Mucosa of rectum (tissue), 2 donors: ENCODE measurements at regions not wholly inside any gene's neighbourhood (a gene's known extent, or its start where the extent isn't known, plus 50 kb on each side); places are given as distances from the start of the nearest gene placed in this dataset.

Experiments used
- H3K27ac ChIP-seq, 2 donors: one replicate each; pipeline ENCODE4 v1.7.0; 2013; ENCODE audit warnings: inconsistent platforms in 2 of 2, low read depth in 2 of 2, low read length in 2 of 2
- H3K27me3 ChIP-seq, 2 donors: one replicate each; pipeline ENCODE4 v1.7.0; 2013; ENCODE audit warnings: low read length in 2 of 2; ENCODE audit not compliant: control insufficient read depth in 2 of 2, insufficient read depth in 2 of 2
- H3K36me3 ChIP-seq, 2 donors: one replicate each; pipeline ENCODE4 v1.7.0; 2013; ENCODE audit warnings: low read length in 2 of 2; ENCODE audit not compliant: control insufficient read depth in 2 of 2, insufficient read depth in 2 of 2
- H3K4me1 ChIP-seq, 2 donors: one replicate each; pipeline ENCODE4 v1.7.0; 2013; ENCODE audit warnings: low read length in 2 of 2, mild to moderate bottlenecking in 1 of 2; ENCODE audit not compliant: control insufficient read depth in 2 of 2, insufficient read depth in 2 of 2
- H3K4me3 ChIP-seq, 2 donors: one replicate each; pipeline ENCODE4 v1.7.0; 2013; ENCODE audit warnings: low read length in 2 of 2
- H3K9ac ChIP-seq, 2 donors: one replicate each; pipeline ENCODE4 v1.7.0; 2013; ENCODE audit warnings: low read length in 2 of 2, low read depth in 1 of 2, mild to moderate bottlenecking in 1 of 2
- H3K9me3 ChIP-seq, 2 donors: one replicate each; pipeline ENCODE4 v1.7.0; 2013; ENCODE audit warnings: low read length in 2 of 2; ENCODE audit not compliant: control insufficient read depth in 2 of 2
- donor health status: healthy.
- donor health status: Normal muscosa, but diverticular disease.

- no peaks in the 10 kb centered on the region for H3K36me3 ChIP-seq
- no peak overlapping the region for H3K4me3 ChIP-seq
- H3K27me3 ChIP-seq: no peaks in the 10 kb centered on the region
- no peak overlapping the region for H3K9ac ChIP-seq
- H3K27ac ChIP-seq: no peak overlapping the region
- H3K9me3 ChIP-seq: no peaks in the 10 kb centered on the region
- H3K4me1 ChIP-seq: no peaks in the 10 kb centered on the region
Measured at GRCh38 chr12:98127854-98128253, 387.5 kb upstream of the TMPO start.

GRCh38 chr12:98136544-98136943 is 378.8 kb upstream of the TMPO start:
- Histone ChIP-seq H3K36me3 (no peaks in the 10 kb centered on the region), H3K9me3 (no peaks in the 10 kb centered on the region), H3K9ac (no peak overlapping the region), H3K27ac (no peak overlapping the region), H3K27me3 (no peaks in the 10 kb centered on the region), H3K4me1 (no peaks in the 10 kb centered on the region), H3K4me3 (no peak overlapping the region)

GRCh38 chr12:98137278-98137677 is 378.1 kb upstream of the TMPO start:
- no peaks in the 10 kb centered on the region for H3K27me3 ChIP-seq
- H3K36me3 ChIP-seq: no peaks in the 10 kb centered on the region
- no peak overlapping the region for H3K27ac ChIP-seq
- no peak overlapping the region for H3K9ac ChIP-seq
- no peak overlapping the region for H3K4me3 ChIP-seq
- H3K4me1 ChIP-seq: no peaks in the 10 kb centered on the region
- no peaks in the 10 kb centered on the region for H3K9me3 ChIP-seq

- H3K9ac ChIP-seq: no peak overlapping the region
- H3K36me3 ChIP-seq: no peaks in the 10 kb centered on the region
- no peak overlapping the region for H3K27ac ChIP-seq
- H3K4me1 ChIP-seq: no peaks in the 10 kb centered on the region
- H3K4me3 ChIP-seq: no peak overlapping the region
- H3K9me3 ChIP-seq: no peaks in the 10 kb centered on the region
- no peaks in the 10 kb centered on the region for H3K27me3 ChIP-seq
Measured at GRCh38 chr12:98144953-98145352, 370.4 kb upstream of the TMPO start.

- H3K4me3 ChIP-seq: no peak overlapping the region
- H3K9me3 ChIP-seq: no peaks in the 10 kb centered on the region
- no peak overlapping the region for H3K9ac ChIP-seq
Measured at GRCh38 chr12:98146043-98146442, 369.3 kb upstream of the TMPO start.

GRCh38 chr12:98146487-98146886 is 368.9 kb upstream of the TMPO start:
- Histone ChIP-seq H3K9ac (no peak overlapping the region), H3K4me1 (no peaks in the 10 kb centered on the region), H3K27ac (no peak overlapping the region), H3K27me3 (no peaks in the 10 kb centered on the region), H3K4me3 (no peak overlapping the region), H3K9me3 (no peaks in the 10 kb centered on the region), H3K36me3 (no peaks in the 10 kb centered on the region)

More at GRCh38 chr12:98146043-98146442, 369.3 kb upstream of the TMPO start:
- no peaks in the 10 kb centered on the region for H3K4me1 ChIP-seq
- no peak overlapping the region for H3K27ac ChIP-seq
- H3K27me3 ChIP-seq: no peaks in the 10 kb centered on the region
- H3K36me3 ChIP-seq: no peaks in the 10 kb centered on the region

- H3K27ac ChIP-seq: no peak overlapping the region
- H3K9ac ChIP-seq: no peak overlapping the region
- H3K36me3 ChIP-seq: no peaks in the 10 kb centered on the region
- H3K27me3 ChIP-seq: no peaks in the 10 kb centered on the region
- no peaks in the 10 kb centered on the region for H3K9me3 ChIP-seq
- H3K4me3 ChIP-seq: no peak overlapping the region
- H3K4me1 ChIP-seq: no peaks in the 10 kb centered on the region
Measured at GRCh38 chr12:98149270-98149669, 366.1 kb upstream of the TMPO start.

GRCh38 chr12:98149691-98150210 is 365.6 kb upstream of the TMPO start:
- no peak overlapping the region for H3K27ac ChIP-seq
- H3K4me1 ChIP-seq: no peaks in the 10 kb centered on the region
- no peak overlapping the region for H3K9ac ChIP-seq
- no peaks in the 10 kb centered on the region for H3K27me3 ChIP-seq
- no peak overlapping the region for H3K4me3 ChIP-seq
- no peaks in the 10 kb centered on the region for H3K9me3 ChIP-seq
- H3K36me3 ChIP-seq: no peaks in the 10 kb centered on the region

GRCh38 chr12:98151105-98151590 is 364.2 kb upstream of the TMPO start:
- Histone ChIP-seq H3K27me3 (no peaks in the 10 kb centered on the region), H3K36me3 (no peaks in the 10 kb centered on the region), H3K27ac (no peak overlapping the region), H3K9ac (no peak overlapping the region), H3K4me1 (no peaks in the 10 kb centered on the region), H3K4me3 (no peak overlapping the region), H3K9me3 (no peaks in the 10 kb centered on the region)

- no peaks in the 10 kb centered on the region for H3K27me3 ChIP-seq
- no peak overlapping the region for H3K9ac ChIP-seq
- no peaks in the 10 kb centered on the region for H3K4me1 ChIP-seq
- no peak overlapping the region for H3K27ac ChIP-seq
- no peaks in the 10 kb centered on the region for H3K9me3 ChIP-seq
- H3K36me3 ChIP-seq: no peaks in the 10 kb centered on the region
- H3K4me3 ChIP-seq: no peak overlapping the region
Measured at GRCh38 chr12:98151984-98152383, 363.4 kb upstream of the TMPO start.

GRCh38 chr12:98154850-98155249 is 360.5 kb upstream of the TMPO start:
- H3K27ac ChIP-seq: no peak overlapping the region
- H3K36me3 ChIP-seq: no peaks in the 10 kb centered on the region
- H3K4me1 ChIP-seq: no peaks in the 10 kb centered on the region
- no peak overlapping the region for H3K9ac ChIP-seq
- H3K27me3 ChIP-seq: no peaks in the 10 kb centered on the region
- H3K4me3 ChIP-seq: no peak overlapping the region
- no peaks in the 10 kb centered on the region for H3K9me3 ChIP-seq
